H9 (cell line): ENCODE measurements at regions not wholly inside any gene's neighbourhood (a gene's known extent, or its start where the extent isn't known, plus 50 kb on each side); places are given as distances from the start of the nearest gene placed in this dataset.

ENCODE experiments used
- DNase-seq: peaks from one replicate; pipeline ENCODE4 v3.0.0-alpha.2; 2017
- H2AFZ ChIP-seq: one replicate; pipeline ENCODE4 v1.6.1; 2013; ENCODE audit warnings: mild to moderate bottlenecking, low read length, control low read depth, moderate library complexity
- H2AK5ac ChIP-seq: 2 replicates; pipeline ENCODE4 v1.6.1; 2013; ENCODE audit warnings: low read length, control low read depth, mixed read lengths; ENCODE audit not compliant: insufficient read length
- H2BK120ac ChIP-seq: one replicate; pipeline ENCODE4 v1.6.1; 2013; ENCODE audit warnings: low read depth, mild to moderate bottlenecking, low read length, control low read depth, inconsistent platforms; ENCODE audit not compliant: poor library complexity, severe bottlenecking
- H2BK12ac ChIP-seq: 2 replicates; pipeline ENCODE4 v1.6.1; 2013; ENCODE audit warnings: low read length, control low read depth, mixed read lengths, low read depth; ENCODE audit not compliant: insufficient read length
- H2BK15ac ChIP-seq: 2 replicates; pipeline ENCODE4 v1.6.1; 2013; ENCODE audit warnings: low read depth, low read length, control low read depth
- H2BK20ac ChIP-seq: one replicate; pipeline ENCODE4 v1.6.1; 2013; ENCODE audit warnings: low read depth, mild to moderate bottlenecking, low read length, control low read depth, inconsistent platforms; ENCODE audit not compliant: poor library complexity, severe bottlenecking
- H2BK5ac ChIP-seq: 2 replicates; pipeline ENCODE4 v1.6.1; 2013; ENCODE audit warnings: low read length, control low read depth, mixed read lengths; ENCODE audit not compliant: insufficient read length
- H3K14ac ChIP-seq: 2 replicates; pipeline ENCODE4 v1.6.1; 2013; ENCODE audit warnings: low read length, control low read depth; ENCODE audit not compliant: insufficient read depth
- H3K18ac ChIP-seq: 2 replicates; pipeline ENCODE4 v1.6.1; 2013; ENCODE audit warnings: low read depth, mild to moderate bottlenecking, mixed read lengths, low read length, control low read depth; ENCODE audit not compliant: insufficient read length
- H3K23ac ChIP-seq: 2 replicates; pipeline ENCODE4 v1.6.1; 2013; ENCODE audit warnings: low read length, control low read depth, mixed read lengths, low read depth; ENCODE audit not compliant: insufficient read length
- H3K23me2 ChIP-seq: 2 replicates; pipeline ENCODE4 v1.6.1; 2013; ENCODE audit warnings: low read depth, mild to moderate bottlenecking, mixed read lengths, low read length, control low read depth; ENCODE audit not compliant: insufficient read length, poor library complexity, severe bottlenecking
- H3K27ac ChIP-seq: 2 replicates; pipeline ENCODE4 v1.5.1; 2013; ENCODE audit warnings: low read length, control low read depth, mixed read lengths, low read depth; ENCODE audit not compliant: insufficient read length
- H3K27me3 ChIP-seq: 2 replicates; pipeline ENCODE4 v1.6.1; 2013; ENCODE audit warnings: low read length, control low read depth, inconsistent platforms; ENCODE audit not compliant: insufficient read depth
- H3K4ac ChIP-seq: 2 replicates; pipeline ENCODE4 v1.6.1; 2013; ENCODE audit warnings: low read depth, mild to moderate bottlenecking, control low read depth, inconsistent platforms, low read length, moderate library complexity
- H3K4me1 ChIP-seq: 2 replicates; pipeline ENCODE4 v1.6.1; 2013; ENCODE audit warnings: low read length, control low read depth, inconsistent platforms; ENCODE audit not compliant: insufficient read depth
- H3K4me2 ChIP-seq: 2 replicates; pipeline ENCODE4 v1.6.1; 2013; ENCODE audit warnings: low read length, control low read depth, mixed read lengths; ENCODE audit not compliant: insufficient read length, insufficient read depth
- H3K56ac ChIP-seq: 2 replicates; pipeline ENCODE4 v1.6.1; 2013; ENCODE audit warnings: low read depth, mild to moderate bottlenecking, mixed read lengths, low read length, control low read depth; ENCODE audit not compliant: insufficient read length
- H3K79me1 ChIP-seq: 2 replicates; pipeline ENCODE4 v1.6.1; 2013; ENCODE audit warnings: low read depth, mild to moderate bottlenecking, moderate library complexity, low read length, control low read depth, inconsistent platforms; ENCODE audit not compliant: insufficient read depth, poor library complexity, severe bottlenecking
- H3K79me2 ChIP-seq: 2 replicates; pipeline ENCODE4 v1.6.1; 2013; ENCODE audit warnings: low read length, control low read depth, inconsistent platforms; ENCODE audit not compliant: insufficient read depth
- H3K9ac ChIP-seq: 2 replicates; pipeline ENCODE4 v1.6.1; 2013; ENCODE audit warnings: low read length, control low read depth, mixed read lengths; ENCODE audit not compliant: insufficient read length; ENCODE audit errors: extremely low read depth
- H3K9me3 ChIP-seq: one replicate; pipeline ENCODE4 v1.6.1; 2013; ENCODE audit warnings: low read depth, low read length, inconsistent platforms; ENCODE audit not compliant: control insufficient read depth
- H3T11ph ChIP-seq: one replicate; pipeline ENCODE4 v1.6.1; 2013; ENCODE audit warnings: mild to moderate bottlenecking, low read length, control low read depth, inconsistent platforms
- H4K20me1 ChIP-seq: one replicate; pipeline ENCODE4 v1.6.1; 2013; ENCODE audit not compliant: control insufficient read depth, insufficient read length, insufficient read depth
- H4K5ac ChIP-seq: 2 replicates; pipeline ENCODE4 v1.6.1; 2013; ENCODE audit warnings: low read depth, mild to moderate bottlenecking, mixed read lengths, low read length, control low read depth; ENCODE audit not compliant: insufficient read length
- H4K8ac ChIP-seq: replicated peaks from 2 replicates; pipeline ENCODE4 v1.6.1; 2013; ENCODE audit warnings: low read length, control low read depth, mixed read lengths, low read depth; ENCODE audit not compliant: insufficient read length
- H4K91ac ChIP-seq: 2 replicates; pipeline ENCODE4 v1.6.1; 2013; ENCODE audit warnings: low read depth, mild to moderate bottlenecking, moderate library complexity, mixed read lengths, low read length, control low read depth; ENCODE audit not compliant: insufficient read length
- H3K27ac Mint-ChIP-seq, 3 experiments: 2 replicates in 2 of 3; 3 replicates in 1 of 3; pipeline ENCODE4 v1.8.0; 2020 to 2021; ENCODE audit warnings: mixed read lengths in 3 of 3, mild to moderate bottlenecking in 1 of 3, moderate library complexity in 1 of 3
- H3K27me3 Mint-ChIP-seq: 2 replicates; pipeline ENCODE4 v1.8.0; 2021; ENCODE audit warnings: low read depth, mild to moderate bottlenecking, moderate library complexity, mixed read lengths
- H3K36me3 Mint-ChIP-seq, 3 experiments: 2 replicates in 2 of 3; 3 replicates in 1 of 3; pipeline ENCODE4 v1.8.0; 2020 to 2021; ENCODE audit warnings: low read depth in 3 of 3, mixed read lengths in 3 of 3; ENCODE audit not compliant: insufficient read depth in 1 of 3
- H3K4me1 Mint-ChIP-seq, 2 experiments: 2 replicates each; pipeline ENCODE4 v1.8.0; 2020; ENCODE audit warnings: mixed read lengths in 2 of 2
- H3K4me3 Mint-ChIP-seq, 2 experiments: 2 replicates in 1 of 2; 3 replicates in 1 of 2; pipeline ENCODE4 v1.8.0; 2020 to 2021; ENCODE audit warnings: mild to moderate bottlenecking in 2 of 2, mixed read lengths in 2 of 2, moderate library complexity in 1 of 2
- H3K9me3 Mint-ChIP-seq, 2 experiments: 2 replicates in 1 of 2; 3 replicates in 1 of 2; pipeline ENCODE4 v1.8.0; 2020; ENCODE audit warnings: mild to moderate bottlenecking in 2 of 2, mixed read lengths in 2 of 2, moderate library complexity in 1 of 2
- CTCF ChIP-seq: fragments of 200-600 bp; sonication (generic); conservative IDR thresholded peaks from 3 replicates; pipeline ENCODE4 v1.8.0; 2021; ENCODE audit warnings: antibody characterized with exemption, mild to moderate bottlenecking
- whole genome bisulfite sequencing: extraction: QIAGEN DNeasy Blood & Tissue Kit; methylation state at CpG from one replicate; pipeline ENCODE4 v1.1.7; 2013; ENCODE audit warnings: missing lambda C conversion rate, low lambda C conversion rate, mixed read lengths; ENCODE audit not compliant: insufficient read length; ENCODE audit errors: extremely low coverage; 5-methylcytosine and 5-hydroxymethylcytosine counted together

GRCh38 chr12:61654698-61655097 is 605.5 kb upstream of the USP15 start:
- Histone ChIP-seq H4K91ac (no peak overlapping the region), H3K9ac (no peak overlapping the region), H2AFZ (peak overlapping the region; percentile 9), H3K56ac (no peak overlapping the region), H4K8ac (no peak overlapping the region), H3K18ac (no peak overlapping the region), H4K20me1 (no peaks in the 10 kb centered on the region), H2AK5ac (no peak overlapping the region), H2BK15ac (no peak overlapping the region), H3K79me2 (no peaks in the 10 kb centered on the region), H3K14ac (no peak overlapping the region), H3K4ac (no peak overlapping the region), H4K5ac (no peak overlapping the region), H3K79me1 (no peaks in the 10 kb centered on the region), H2BK12ac (no peak overlapping the region), H3K9me3 (no peaks in the 10 kb centered on the region), H2BK20ac (no peak overlapping the region), H3T11ph (no peak overlapping the region), H3K4me1 (peaks cover 4% of the 10 kb centered on the region; the same call in 1 of the 2 replicates), H3K23me2 (no peaks in the 10 kb centered on the region), H2BK120ac (no peak overlapping the region), H3K27ac (no peak overlapping the region), H3K23ac (no peak overlapping the region), H2BK5ac (no peak overlapping the region), H3K4me2 (no peak overlapping the region), H3K27me3 (no peaks in the 10 kb centered on the region)
- Mint-ChIP-seq H3K36me3 (peaks cover 0 to 7% (median 4%) of the 10 kb centered on the region in 3 experiments; a peak in 5 of 7 replicates), H3K4me1 (peaks cover 19 to 21% of the 10 kb centered on the region in 2 experiments), H3K9me3 (peaks cover 2% of the 10 kb centered on the region in 2 experiments; a peak in 3 of 5 replicates), H3K27me3 (no peaks in the 10 kb centered on the region), H3K4me3 (no peak overlapping the region), H3K27ac (peak overlapping the region in 2 of 3 experiments; percentile 13 to 32; a peak in 1 of 7 replicates)
- no CpG with 5 or more reads among the region's 3 CpGs for WGBS
- no peak for DNase-seq
- no peak for TF ChIP-seq CTCF
